GM21381 (cell line): ENCODE measurements at regions not wholly inside any gene's neighbourhood (a gene's known extent, or its start where the extent isn't known, plus 50 kb on each side); places are given as distances from the start of the nearest gene placed in this dataset.

Source experiments
- ATAC-seq: cut with Tn5 transposase; IDR thresholded peaks from one replicate; pipeline ENCODE4 v1.9.1; 2021; ENCODE audit warnings: mild to moderate bottlenecking, moderate library complexity; ENCODE audit not compliant: unreplicated experiment

DNA sequence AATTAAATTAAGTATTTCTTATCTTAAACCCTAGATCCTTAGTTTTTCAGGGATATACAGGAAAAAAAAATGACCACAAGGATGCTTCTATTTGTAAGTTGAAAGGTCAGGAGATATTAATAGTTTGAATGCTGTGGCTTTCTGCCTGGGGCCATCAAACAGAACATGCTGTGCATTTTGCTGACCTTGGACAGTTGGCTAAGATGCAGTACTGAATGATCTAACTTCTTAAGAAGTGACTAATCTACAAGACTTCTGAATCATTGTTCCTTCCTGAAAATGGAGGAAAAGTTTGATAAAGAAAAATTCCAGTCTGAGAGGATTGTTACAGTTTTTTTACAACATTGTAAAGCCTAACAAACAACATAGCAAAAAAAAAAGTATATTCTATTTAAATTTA, 237.8 kb upstream of the JADE1 start:
- ATAC-seq, result no peak

DNA sequence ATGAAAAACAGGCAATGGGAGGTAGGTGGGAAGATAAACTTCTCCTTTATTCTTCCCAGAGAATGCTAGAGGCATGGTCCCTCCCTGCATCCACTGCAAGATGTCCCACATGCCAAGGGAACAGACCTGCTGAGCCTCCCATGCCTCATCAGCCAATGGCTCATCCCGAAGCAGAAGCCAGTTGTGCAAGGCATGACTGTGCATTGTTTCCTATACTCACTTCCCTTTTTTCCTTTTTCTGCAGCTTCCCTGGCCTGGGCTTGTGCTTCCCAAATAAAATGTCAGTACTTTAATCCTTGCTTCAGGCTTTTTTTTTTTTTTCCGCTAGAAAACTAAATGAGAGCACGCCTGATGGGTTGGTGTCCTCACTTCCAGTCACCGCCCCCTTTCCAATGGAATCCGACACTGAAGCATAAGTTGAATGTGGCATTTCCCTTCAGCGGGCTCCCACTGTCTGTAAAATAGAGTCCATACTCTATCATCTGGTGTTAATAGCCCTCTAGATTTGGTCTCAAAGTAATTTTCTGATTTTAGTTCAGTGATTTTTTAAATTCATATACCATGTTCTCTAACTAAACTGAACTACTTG, 239.0 kb upstream of the JADE1 start:
- no peak for ATAC-seq

DNA sequence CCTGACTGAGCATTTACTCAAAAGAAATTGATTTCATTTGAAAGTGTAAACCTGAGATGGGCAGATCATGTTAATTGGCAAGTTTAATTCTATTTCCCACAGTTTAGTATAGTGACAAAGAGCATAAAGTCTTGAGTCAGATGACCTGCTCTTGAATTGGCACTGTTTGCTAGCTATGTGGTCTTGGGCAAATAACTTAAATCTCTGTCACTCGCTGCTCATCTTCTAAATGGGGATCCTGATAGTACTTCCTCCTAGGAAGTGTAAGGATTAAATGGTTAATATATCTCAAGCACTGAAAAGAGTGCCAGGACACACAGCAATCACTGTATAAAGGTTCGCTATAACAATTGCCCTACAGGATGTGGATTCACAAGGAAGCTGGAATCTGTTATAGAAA, 242.8 kb upstream of the JADE1 start:
- ATAC-seq, result no peak

DNA sequence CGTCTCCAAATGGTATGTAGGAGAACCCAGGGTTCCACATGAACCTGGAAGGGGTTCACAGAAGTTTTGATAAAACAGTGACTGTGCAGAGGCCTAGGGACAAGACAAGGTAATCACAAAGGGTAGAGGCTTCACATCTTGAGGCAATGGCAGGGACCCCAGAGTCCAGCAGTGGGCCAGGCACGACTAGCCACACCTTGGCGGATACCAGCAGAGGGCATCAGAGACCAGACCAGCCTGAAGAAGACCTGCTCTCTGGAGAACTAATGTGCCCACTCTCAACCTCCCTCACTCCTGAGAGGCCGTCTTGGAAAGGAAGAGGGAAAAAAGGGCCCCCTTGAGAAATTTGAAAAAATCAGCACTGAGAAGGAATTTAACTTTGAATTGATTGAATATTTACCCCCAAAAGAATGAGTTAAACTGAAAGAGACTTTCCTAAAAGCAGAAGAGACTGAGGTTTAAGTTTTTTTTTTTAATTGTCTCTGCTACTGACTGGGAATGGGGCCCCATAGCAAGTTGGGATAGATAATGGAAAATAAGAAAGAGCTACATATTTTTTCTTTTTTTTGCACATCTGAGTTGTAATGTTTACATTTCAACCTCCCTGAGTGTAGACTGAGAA, 243.8 kb upstream of the JADE1 start:
- ATAC-seq, result no peak

DNA sequence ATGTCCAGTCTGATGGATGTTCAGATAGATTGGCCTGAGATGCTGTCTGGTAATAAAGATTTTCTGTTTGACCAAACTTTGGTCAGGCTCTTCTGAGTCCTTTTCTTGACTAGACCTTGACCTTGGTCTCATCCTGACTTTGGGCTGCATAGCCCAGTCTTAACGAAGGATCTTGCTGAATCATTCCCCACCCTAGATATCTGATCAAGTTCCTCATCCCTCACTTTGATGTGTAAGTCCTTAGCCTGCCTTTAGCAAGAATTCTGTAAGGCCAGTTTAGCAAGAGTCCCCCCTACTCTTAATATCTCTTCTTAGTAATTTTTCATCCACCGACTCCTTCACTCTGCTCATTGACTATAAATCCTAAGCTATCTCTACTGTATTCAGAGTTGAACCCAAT, 244.4 kb upstream of the JADE1 start:
- no peak for ATAC-seq

DNA sequence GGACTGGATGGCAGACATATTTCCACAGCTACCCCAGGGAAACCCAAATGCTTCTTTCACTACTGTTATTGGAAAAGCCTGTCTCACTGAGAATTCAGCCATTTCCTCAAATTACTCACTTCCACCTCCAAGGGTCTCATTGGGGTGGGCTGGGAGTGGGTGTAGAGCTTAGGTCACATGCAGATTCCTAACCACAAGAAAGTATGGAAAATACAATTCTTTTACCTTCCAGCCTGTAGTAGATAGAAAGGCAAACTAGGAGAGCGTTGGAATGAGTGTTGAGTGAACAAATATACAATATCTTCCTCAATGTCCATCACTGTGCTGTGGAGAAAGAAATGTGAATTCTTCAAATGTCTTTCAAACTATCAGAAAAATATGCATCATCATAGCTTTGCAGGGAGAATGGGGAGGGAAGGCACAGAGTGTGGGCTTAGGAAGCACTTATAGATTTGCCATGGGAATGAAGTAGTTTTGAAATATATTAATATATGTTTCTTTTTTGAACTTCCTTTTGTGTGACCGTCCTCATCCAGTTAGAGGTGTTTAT, 245.3 kb upstream of the JADE1 start:
- ATAC-seq, result no peak

DNA sequence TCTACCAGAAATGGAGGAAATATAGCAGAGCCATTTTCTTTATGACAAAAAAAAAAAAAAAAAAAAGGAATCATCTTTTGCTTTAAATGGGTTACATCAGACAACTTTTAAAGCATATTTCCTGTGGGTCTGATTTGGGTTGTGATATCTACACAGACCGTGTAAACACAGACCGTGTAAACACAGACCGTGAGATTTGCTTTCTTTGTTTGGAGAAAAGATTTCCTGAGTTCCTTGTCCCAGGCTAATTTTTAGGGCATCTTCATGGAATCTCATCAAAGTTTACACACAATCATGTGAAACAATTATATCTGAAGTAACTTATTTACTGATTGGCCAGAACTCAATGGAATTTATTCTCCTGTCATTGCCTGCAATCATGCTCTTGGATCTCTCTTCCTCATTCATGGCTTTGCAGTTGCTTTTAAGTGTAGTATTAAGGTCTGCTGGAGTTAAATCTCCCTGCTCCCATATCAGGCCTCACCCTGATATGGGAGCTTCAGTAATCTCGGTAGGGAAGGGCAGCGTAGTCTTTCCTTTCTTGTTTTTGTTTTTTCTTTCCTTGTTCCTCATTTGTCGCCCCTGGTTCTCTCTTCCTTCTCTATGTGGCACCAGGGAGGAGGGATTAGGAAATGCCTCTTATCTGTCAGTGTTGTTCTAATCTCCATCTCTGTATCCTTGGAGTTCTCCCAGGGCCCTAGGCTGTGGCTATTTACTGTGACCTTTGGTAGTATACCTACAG, 248.6 kb upstream of the JADE1 start:
- no peak for ATAC-seq

DNA sequence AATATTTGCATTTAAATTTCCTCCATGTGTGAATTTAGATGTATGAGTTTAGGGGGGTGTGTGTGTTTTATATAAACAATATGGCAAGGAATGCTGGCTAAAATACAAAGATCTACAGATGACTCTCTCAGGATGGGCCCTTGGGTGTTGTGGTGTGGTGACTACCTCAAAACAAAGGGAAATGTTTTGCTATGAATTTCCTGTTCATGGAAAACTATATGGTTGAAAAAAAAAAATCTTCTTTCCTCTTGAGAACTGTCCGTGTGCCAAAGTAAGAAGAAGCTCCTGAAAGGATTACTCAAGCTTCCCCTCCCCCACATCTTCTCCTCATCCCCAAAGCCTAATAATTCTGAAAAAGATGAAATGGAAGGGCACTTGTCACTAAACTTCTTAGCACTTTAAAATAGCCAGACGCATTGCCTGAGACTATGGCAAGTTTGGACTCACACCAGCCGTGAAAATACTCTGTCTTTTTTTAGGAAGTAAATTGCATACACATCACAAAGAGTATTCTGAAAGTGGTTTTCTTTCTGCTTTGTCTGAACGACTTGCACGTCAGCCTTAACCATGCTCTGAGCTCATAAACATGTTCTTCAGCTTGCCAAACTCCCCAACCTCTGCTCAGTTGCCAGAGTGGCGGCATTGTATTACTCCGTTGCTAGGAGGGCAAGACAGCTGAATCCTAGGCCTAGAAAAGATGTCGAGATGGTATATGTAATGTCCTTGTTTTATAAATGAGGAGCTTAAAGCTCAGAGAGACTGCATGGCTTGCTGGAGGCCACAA, 250.4 kb upstream of the JADE1 start:
- ATAC-seq, result no peak

DNA sequence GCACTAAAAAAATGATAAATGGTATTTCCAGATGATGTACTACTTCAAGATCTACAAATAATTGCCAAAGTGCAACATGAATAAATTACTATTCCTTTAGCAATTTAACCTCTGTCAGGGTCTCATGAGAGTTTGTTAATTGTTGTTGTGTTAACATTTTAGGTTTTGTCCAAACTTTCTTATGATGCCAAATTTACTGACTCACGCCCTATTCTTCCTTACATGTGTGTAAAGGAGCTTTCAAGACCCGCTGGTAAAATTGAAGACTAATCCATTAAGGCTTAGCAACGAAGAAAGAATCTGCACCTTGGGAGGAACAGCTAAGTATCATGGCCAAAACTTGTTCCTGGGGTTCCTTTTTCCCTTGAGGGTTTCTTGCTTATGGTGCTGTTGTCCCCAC, 252.7 kb upstream of the JADE1 start:
- no peak for ATAC-seq

DNA sequence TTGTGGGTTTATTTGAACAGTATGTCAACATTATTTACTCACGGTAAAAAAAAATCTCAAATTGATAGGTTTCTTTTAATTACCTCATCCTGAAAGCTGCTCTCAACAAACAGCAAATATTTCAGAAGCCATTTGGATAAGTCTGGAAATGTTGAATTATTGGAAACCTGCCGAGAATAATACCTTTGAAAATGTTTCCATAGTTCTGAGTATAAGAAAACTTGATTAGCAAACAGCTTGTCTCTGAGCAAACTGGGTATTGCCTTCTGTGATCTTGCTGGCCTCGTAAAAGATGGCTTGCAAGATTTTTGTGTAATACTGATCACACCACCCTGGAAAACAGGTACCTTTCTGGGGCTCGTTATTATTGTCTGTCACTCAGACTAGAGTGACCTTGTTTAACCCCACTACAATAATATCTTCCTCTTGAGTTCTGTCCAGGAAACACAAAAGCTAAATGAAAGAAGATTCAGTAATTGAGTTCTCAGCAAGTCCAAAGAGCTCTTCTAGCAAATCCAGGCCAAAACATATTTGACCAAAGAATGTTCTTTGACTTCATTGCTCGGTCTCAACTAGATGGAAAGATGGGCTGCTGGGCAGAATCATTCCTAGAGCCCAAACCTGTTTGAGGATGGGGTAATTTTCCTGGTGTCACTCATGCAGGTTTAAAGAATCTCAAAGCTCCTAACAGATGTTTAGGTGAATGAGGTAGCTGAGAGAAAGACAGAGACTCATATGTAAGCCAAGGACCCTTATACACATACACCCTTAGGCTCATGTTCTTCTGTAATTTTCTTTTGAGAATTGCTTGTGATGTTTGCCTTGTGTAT, 255.6 kb upstream of the JADE1 start:
- no peak for ATAC-seq

DNA sequence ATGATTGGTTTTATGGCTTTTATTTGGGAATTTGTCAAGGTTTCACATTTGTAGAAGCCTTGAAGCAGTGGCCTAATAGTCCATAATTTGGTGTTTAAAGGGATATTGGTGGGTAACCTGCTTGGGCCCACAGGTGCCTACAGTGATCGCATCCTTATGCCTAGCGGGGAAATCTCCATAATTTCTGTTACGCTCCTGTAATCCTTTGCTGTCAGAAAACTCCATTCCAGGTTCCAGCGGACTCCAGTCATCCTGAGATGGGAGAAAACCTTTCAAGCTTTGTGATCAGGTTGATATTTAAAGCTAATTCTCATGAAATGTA, 257.0 kb upstream of the JADE1 start:
- no peak for ATAC-seq

DNA sequence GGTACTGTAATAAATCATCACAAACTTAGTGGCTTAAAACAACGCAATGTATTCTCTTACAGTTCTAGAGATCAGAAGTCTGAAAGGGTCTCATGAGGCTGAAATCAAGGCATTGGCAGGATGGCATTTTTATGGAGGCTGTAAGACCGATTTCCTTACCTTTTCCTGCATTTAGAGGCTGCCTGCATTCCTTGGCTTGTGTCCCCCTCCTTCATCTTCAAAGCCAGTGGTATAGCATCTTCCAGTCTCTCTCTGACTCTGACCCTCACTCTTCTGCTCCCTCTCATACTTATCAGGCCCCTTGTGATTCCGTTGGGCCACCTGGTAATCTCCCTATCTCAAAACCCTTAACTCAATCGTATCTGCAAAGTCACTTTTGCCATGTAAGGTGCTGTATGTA, 258.2 kb upstream of the JADE1 start:
- ATAC-seq, result no peak

DNA sequence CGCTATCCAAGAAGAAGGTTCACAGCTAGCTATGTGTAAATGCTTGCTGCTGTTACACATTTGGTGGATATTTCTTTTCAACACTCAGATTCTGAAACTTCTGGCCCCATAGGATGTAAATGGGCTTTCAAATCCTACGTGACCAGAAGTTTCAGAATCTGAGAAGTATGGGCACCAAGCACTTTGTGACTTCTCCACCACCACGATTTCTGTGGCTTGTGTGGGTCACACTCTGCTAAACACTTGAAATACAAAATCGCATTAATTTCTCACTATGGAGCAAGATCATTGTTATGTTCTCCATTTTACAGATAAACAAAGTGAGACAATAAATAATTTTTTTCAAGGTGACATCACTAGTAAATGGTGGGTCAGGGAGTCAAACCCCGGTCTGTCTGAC, 259.4 kb upstream of the JADE1 start:
- no peak for ATAC-seq

DNA sequence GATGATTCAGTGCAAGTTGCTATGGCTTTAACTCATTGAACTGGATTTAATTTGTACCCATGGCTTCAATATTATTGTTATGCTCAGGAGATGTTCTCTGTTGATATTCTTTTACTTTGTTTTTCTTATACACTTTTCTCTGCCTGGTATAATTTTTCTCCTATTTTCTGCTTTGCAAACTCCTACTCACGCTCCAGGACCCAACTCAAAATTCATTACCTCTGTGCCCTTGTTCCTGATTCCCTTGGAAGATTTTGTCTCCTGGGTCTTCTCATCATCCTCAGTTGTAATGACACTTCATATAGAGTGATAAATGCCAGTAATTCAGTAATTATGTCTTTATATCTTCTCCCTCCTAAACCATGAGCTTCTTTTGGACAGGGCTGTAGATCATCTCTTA, 259.9 kb upstream of the JADE1 start:
- no peak for ATAC-seq

DNA sequence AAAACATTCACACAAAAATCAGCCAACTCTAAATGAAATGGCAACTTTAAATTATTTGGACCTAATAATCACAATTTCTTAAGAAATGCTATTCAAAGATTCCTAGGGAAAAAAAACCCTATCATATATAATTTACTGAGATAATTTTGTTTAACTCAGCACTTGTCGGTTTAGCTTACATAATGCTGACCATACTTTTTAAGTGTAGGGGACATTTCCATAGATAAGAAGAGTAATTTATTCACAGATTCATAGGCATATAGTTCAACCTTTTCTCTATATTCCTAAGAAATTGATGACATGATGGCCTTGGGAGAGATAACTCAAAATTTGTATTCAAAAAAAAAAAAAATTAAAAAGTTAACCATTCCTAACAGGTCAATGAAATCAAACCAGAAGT, 260.8 kb upstream of the PGRMC2 start:
- ATAC-seq, result no peak

DNA sequence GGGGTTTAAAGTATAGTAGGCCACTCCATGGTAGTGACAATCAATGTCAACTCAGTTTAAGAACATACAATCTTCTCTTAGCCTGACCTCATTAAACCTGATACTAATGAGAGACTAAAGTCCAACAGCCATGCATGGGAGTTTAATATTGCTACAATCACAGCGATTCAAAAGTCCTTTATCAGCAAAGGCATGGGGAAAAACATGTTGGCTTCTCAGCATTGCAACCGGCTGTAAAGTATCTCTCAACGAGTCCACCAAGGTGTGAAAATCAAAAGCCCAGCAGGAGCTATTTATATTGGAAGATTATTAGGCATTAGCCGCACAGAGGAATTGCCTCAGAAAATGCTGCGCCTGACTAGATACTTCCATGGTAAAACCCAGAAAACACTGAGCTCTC, 256.7 kb upstream of the PGRMC2 start:
- no peak for ATAC-seq

DNA sequence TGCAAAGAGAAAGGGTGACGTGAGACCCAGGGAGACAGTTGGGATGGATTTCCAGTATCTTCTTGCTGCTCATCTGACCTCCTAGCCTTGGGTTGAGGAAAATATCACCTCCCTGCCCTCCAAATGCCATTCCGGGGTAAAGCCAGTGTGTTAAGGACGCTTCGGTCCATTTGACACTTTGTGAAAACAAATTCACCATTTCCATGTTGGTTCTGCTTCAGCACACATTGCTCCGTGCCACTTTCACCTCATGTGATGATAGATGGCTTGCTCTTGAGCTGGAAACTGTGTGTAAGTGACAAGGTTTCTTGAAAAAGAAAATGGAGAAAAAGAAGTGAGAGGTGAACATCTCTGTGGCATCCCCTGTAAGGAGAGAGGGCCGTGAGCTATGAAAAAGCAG, 256.1 kb upstream of the PGRMC2 start:
- ATAC-seq, result no peak

DNA sequence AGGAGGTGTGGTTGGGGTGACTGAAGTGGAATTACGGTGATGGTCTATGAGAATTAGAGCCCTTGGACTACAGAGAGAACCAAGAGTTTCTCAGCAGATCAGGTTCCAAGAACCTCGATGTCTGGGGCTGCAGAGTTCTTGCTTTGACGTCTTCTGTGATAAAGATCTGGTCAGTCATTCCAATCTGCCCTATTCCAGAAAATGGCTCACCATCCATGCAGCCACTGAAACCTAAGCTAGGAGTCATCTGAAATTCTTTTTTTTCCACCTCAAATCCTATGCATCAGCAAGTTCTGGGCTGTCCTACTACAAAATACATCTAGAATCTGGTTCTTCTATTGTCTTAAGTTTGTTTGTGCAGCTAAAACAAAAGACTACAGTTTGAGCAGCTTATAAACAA, 254.4 kb upstream of the PGRMC2 start:
- no peak for ATAC-seq

DNA sequence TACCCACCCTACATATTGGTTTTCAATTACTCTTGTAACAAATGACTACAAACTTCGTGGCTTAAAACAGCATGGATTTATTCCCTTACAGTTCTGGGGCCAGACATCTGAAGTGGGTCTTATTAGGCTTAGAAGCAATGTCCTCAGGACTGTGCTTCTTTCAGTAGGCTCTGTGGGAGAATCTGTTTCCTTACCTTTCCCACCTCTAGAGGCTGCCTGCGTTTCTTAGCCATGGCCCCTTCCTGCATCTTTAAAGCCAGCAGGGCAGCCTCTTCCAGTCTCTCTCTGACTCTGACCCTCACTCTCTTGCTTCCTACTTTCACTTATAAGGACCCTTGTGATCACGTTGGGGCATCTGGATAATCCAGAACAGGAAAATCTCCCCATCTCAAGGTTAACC, 252.5 kb upstream of the PGRMC2 start:
- ATAC-seq, result no peak

DNA sequence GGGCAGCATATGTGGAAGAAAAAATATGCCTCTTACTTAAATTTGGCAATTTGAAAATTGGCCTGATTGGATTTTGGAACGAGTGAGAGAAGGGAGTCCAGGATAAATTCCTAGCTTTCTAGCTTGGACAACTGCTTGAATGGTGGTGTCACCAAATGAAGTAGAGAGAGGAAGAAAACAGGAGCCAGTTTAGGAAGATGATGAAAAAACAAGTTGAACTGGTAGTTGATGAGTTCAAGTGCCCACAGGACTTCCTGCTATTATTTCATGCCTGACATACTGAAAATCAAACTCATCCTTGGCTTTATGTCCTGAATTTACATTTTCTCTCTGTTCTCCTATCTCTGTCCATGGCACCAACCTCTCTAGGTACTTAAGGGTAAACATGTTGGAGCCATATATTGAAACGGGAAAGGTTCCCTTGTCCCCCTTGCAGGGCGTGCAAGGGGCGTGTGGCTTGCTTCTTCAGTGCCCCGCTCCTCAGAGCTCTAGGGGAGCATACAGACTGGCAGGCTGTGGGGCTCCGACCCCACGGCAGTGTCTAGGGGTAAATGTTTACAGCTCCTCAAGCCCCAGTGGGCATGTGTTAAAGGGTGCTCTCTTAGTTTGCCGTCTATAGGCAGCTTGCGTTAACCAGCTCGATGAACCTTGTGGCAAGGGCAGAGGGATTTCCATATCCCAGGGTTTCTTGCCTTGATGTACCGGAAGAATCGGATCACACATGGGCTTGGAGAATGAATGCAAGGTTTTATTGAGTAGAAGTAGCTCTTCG, 250.7 kb upstream of the PGRMC2 start:
- no peak for ATAC-seq
